ENCODE measurements at regions not wholly inside any gene's neighbourhood (a gene's known extent, or its start where the extent isn't known, plus 50 kb on each side); places are given as distances from the start of the nearest gene placed in this dataset.

GRCh38 chr14:106280876-106281275, 754.5 kb downstream of the TMEM121 start:
- Histone ChIP-seq H3K27me3 (peaks cover 0 to 30% (median 6%) of the 10 kb centered on the region in 3 donors), H3K4me1 (no peaks in the 10 kb centered on the region), H3K4me3 (no peak overlapping the region), H3K9me3 (no peaks in the 10 kb centered on the region), H3K27ac (no peak overlapping the region), H3K36me3 (no peaks in the 10 kb centered on the region)
- intact Hi-C loops (cut with DNase I; ENCODE audit: low total_unique reads) = no loop called here
- TF ChIP-seq POLR2A (IDR thresholded peaks at IDR 0.05) = no peak
- TF ChIP-seq CTCF (IDR thresholded peaks at IDR 0.05) = no peak
- no peak for TF ChIP-seq EP300 (IDR thresholded peaks at IDR 0.05)
- TF ChIP-seq POLR2AphosphoS5 (IDR thresholded peaks at IDR 0.05) = no peak
- no peak for DNase-seq

GRCh38 chr14:106286697-106287290, 760.4 kb downstream of the TMEM121 start:
- Histone ChIP-seq H3K36me3 (no peaks in the 10 kb centered on the region), H3K9me3 (peaks cover 0 to 6% (median 3%) of the 10 kb centered on the region in 4 donors), H3K4me1 (no peaks in the 10 kb centered on the region), H3K27me3 (peaks cover 0 to 15% (median 0%) of the 10 kb centered on the region in 3 donors), H3K4me3 (no peak overlapping the region), H3K27ac (no peak overlapping the region)
- TF ChIP-seq CTCF (IDR thresholded peaks at IDR 0.05) (no peak), POLR2AphosphoS5 (IDR thresholded peaks at IDR 0.05) (no peak), POLR2A (IDR thresholded peaks at IDR 0.05) (no peak), EP300 (IDR thresholded peaks at IDR 0.05) (no peak)
- intact Hi-C loops (cut with DNase I; ENCODE audit: low total_unique reads) = no loop called here
- DNase-seq = no peak
- WGBS, 5 donors = 81 to 84% (median 82%) methylated on average over 41 of the region's 41 CpGs

GRCh38 chr14:106287506-106287905, 761.1 kb downstream of the TMEM121 start:
- Histone ChIP-seq H3K36me3 (no peaks in the 10 kb centered on the region), H3K27me3 (peaks cover 0 to 15% (median 0%) of the 10 kb centered on the region in 3 donors), H3K27ac (no peak overlapping the region), H3K9me3 (peaks cover 0 to 6% (median 3%) of the 10 kb centered on the region in 4 donors), H3K4me3 (no peak overlapping the region), H3K4me1 (no peaks in the 10 kb centered on the region)
- DNase-seq = no peak
- intact Hi-C loops (cut with DNase I; ENCODE audit: low total_unique reads) = no loop called here
- TF ChIP-seq POLR2AphosphoS5 (IDR thresholded peaks at IDR 0.05) = no peak
- no peak for TF ChIP-seq CTCF (IDR thresholded peaks at IDR 0.05)
- TF ChIP-seq POLR2A (IDR thresholded peaks at IDR 0.05) = no peak
- no peak for TF ChIP-seq EP300 (IDR thresholded peaks at IDR 0.05)
- WGBS, 5 donors = 78 to 90% (median 88%) methylated on average over 29 of the region's 29 CpGs

GRCh38 chr14:106291626-106292025, 765.2 kb downstream of the TMEM121 start:
- Histone ChIP-seq H3K4me1 (no peaks in the 10 kb centered on the region), H3K36me3 (no peaks in the 10 kb centered on the region), H3K27ac (no peak overlapping the region), H3K9me3 (peaks cover 0 to 5% (median 2%) of the 10 kb centered on the region in 4 donors), H3K4me3 (no peak overlapping the region), H3K27me3 (peaks cover 0 to 14% (median 0%) of the 10 kb centered on the region in 3 donors)
- 41 to 65% (median 63%) methylated on average over 2 of the region's 2 CpGs for WGBS, 5 donors
- intact Hi-C loops (cut with DNase I; ENCODE audit: low total_unique reads) = no loop called here
- DNase-seq = no peak
- TF ChIP-seq CTCF (IDR thresholded peaks at IDR 0.05) (no peak), POLR2A (IDR thresholded peaks at IDR 0.05) (no peak), POLR2AphosphoS5 (IDR thresholded peaks at IDR 0.05) (no peak), EP300 (IDR thresholded peaks at IDR 0.05) (no peak)

Measured in stomach (tissue), 8 donors.